Adrenal gland (tissue), 9 donors: ENCODE measurements at regions not wholly inside any gene's neighbourhood (a gene's known extent, or its start where the extent isn't known, plus 50 kb on each side); places are given as distances from the start of the nearest gene placed in this dataset.

Source experiments
- DNase-seq, 7 donors: peaks; one replicate each; pipeline ENCODE4 v3.0.0-alpha.2; 2019 to 2020
- H3K27ac ChIP-seq, 5 donors: fragments of 200-600 bp; sonication (generic) in 4 of 5; 1 replicate in 3 of 5; 2 replicates in 2 of 5; pipeline versions ENCODE4 v1.5.1 to v1.8.0; 2016 to 2020; ENCODE audit warnings: mild to moderate bottlenecking in 1 of 5
- H3K27me3 ChIP-seq: fragments of 200-600 bp; 2 replicates; pipeline ENCODE4 v1.8.0; 2021
- H3K36me3 ChIP-seq, 2 donors: fragments of 200-600 bp; replicated peaks in 1 of 2; 1 replicate in 1 of 2; 2 replicates in 1 of 2; pipeline versions ENCODE4 v1.5.1 to v1.8.0; 2018 to 2022
- H3K4me1 ChIP-seq, 2 donors: fragments of 200-600 bp; replicated peaks in 1 of 2; 1 replicate in 1 of 2; 2 replicates in 1 of 2; pipeline versions ENCODE4 v1.5.1 to v1.8.0; 2018 to 2021
- H3K4me3 ChIP-seq, 4 donors: fragments of 200-600 bp; sonication (generic) in 3 of 4; one replicate each; pipeline ENCODE4 v1.5.1; 2016 to 2018
- H3K9me3 ChIP-seq, 3 donors: fragments of 200-600 bp; sonication (generic) in 1 of 3; replicated peaks in 1 of 3; 1 replicate in 2 of 3; 2 replicates in 1 of 3; pipeline versions ENCODE4 v1.5.1 to v1.8.0; 2016 to 2021
- POLR2A ChIP-seq, 2 donors: fragments of 450-650 bp; IDR thresholded peaks; one replicate each; pipeline ENCODE4 v1.6.1; 2017; ENCODE audit warnings: antibody characterized with exemption in 2 of 2, mild to moderate bottlenecking in 2 of 2, moderate library complexity in 1 of 2
- WGBS, 4 donors: extraction: QIAGEN DNeasy Blood & Tissue Kit in 2 of 4; methylation state at CpG; one replicate each; pipeline versions ENCODE4 v1.1.5 to v1.1.7; 2013 to 2017; 5-methylcytosine and 5-hydroxymethylcytosine counted together
- intact Hi-C, 2 donors: fragments of 100-400 bp; cut with DNase I; formaldehyde crosslinking; loops; one replicate each; pipeline versions ENCODE4 v1.14.1 to v1.15.0; 2022 to 2023
- TF ChIP-seq, protein P1 (sequence below), 6 experiments: fragments of 450-650 bp in 4 of 6; fragments of 200-600 bp in 2 of 6; sonication (generic) in 1 of 6; IDR thresholded peaks; 1 replicate in 5 of 6; 2 replicates in 1 of 6; pipeline versions ENCODE4 v1.5.1 to v1.8.0; 2016 to 2021; ENCODE audit warnings: antibody characterized with exemption in 6 of 6, mild to moderate bottlenecking in 2 of 6, moderate library complexity in 1 of 6
- donor health status: healthy with polysubstance abuse.
- donor health status: Bipolar disorder and iron deficiency.
- donor health status: DM: yes; HTN: yes; CAD: no.
- donor health status: DM: no; HTN: no; CAD: no.
- donor health status: DM: no; HTN: no; CAD: no.

- no peak for TF ChIP-seq POLR2A (IDR thresholded peaks at IDR 0.05)
- TF ChIP-seq, protein P1, sequence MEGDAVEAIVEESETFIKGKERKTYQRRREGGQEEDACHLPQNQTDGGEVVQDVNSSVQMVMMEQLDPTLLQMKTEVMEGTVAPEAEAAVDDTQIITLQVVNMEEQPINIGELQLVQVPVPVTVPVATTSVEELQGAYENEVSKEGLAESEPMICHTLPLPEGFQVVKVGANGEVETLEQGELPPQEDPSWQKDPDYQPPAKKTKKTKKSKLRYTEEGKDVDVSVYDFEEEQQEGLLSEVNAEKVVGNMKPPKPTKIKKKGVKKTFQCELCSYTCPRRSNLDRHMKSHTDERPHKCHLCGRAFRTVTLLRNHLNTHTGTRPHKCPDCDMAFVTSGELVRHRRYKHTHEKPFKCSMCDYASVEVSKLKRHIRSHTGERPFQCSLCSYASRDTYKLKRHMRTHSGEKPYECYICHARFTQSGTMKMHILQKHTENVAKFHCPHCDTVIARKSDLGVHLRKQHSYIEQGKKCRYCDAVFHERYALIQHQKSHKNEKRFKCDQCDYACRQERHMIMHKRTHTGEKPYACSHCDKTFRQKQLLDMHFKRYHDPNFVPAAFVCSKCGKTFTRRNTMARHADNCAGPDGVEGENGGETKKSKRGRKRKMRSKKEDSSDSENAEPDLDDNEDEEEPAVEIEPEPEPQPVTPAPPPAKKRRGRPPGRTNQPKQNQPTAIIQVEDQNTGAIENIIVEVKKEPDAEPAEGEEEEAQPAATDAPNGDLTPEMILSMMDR (IDR thresholded peaks at IDR 0.05), result no peak
- Histone ChIP-seq H3K4me3 (no peak overlapping the region), H3K9me3 (no peaks in the 10 kb centered on the region), H3K27me3 (no peaks in the 10 kb centered on the region), H3K4me1 (no peaks in the 10 kb centered on the region), H3K36me3 (no peaks in the 10 kb centered on the region), H3K27ac (no peak overlapping the region)
- 75 to 89% (median 86%) methylated on average over 4 of the region's 4 CpGs for WGBS, 4 donors
- intact Hi-C loops, result no loop called here
- no peak for DNase-seq
These were observed 178.5 kb upstream of the IRX3 start for GRCh38 chr16:54465063-54465462.

GRCh38 chr16:54462771-54463170 is 176.2 kb upstream of the IRX3 start:
- TF ChIP-seq, protein P1 (IDR thresholded peaks at IDR 0.05), result no peak
- no peak for TF ChIP-seq POLR2A (IDR thresholded peaks at IDR 0.05)
- no peaks in the 10 kb centered on the region for H3K27me3 ChIP-seq
- H3K4me1 ChIP-seq, result no peaks in the 10 kb centered on the region
- H3K36me3 ChIP-seq, result no peaks in the 10 kb centered on the region
- DNase-seq, result no peak
- H3K27ac ChIP-seq, result no peak overlapping the region
- intact Hi-C loops, result no loop called here
- no peak overlapping the region for H3K4me3 ChIP-seq
- 59 to 92% (median 85%) methylated on average over 2 of the region's 2 CpGs for WGBS, 4 donors
- H3K9me3 ChIP-seq, result no peaks in the 10 kb centered on the region

DNA sequence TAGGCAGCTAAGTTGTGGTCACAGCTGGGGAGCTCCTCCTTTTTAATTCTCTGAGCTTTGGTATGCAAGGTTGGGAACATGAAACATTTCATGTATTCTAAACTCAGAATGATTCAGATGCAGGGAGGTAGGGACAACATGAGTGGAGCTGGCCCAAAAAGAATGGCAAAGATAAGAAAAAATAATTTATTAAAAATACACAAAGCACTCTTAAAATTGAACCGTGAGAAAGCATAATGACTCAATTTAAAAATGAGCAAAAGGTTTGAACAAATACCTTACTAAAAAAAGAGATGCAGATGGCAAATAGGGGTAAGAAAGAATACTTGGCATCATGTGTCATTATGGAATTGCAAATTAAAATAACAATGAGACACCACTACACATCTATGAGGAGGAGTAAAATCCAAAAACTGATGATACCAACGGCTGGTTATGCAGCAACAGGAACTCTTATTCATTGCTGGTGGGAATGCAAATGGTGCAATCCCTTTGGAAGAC is 175.6 kb upstream of the IRX3 start:
- Histone ChIP-seq H3K4me3 (no peak overlapping the region), H3K9me3 (no peaks in the 10 kb centered on the region), H3K4me1 (no peaks in the 10 kb centered on the region), H3K27ac (no peak overlapping the region), H3K36me3 (no peaks in the 10 kb centered on the region), H3K27me3 (no peaks in the 10 kb centered on the region)
- no peak for DNase-seq
- TF ChIP-seq, protein P1 (IDR thresholded peaks at IDR 0.05), result no peak
- 68 to 80% (median 71%) methylated on average over 2 of the region's 2 CpGs for WGBS, 4 donors
- intact Hi-C loops, result no loop called here

GRCh38 chr16:54460263-54460860 is 173.8 kb upstream of the IRX3 start:
- no peak for DNase-seq
- no peak overlapping the region for H3K4me3 ChIP-seq
- no peak overlapping the region for H3K27ac ChIP-seq
- no peaks in the 10 kb centered on the region for H3K4me1 ChIP-seq
- H3K27me3 ChIP-seq, result no peaks in the 10 kb centered on the region
- TF ChIP-seq POLR2A (IDR thresholded peaks at IDR 0.05), result no peak
- TF ChIP-seq, protein P1 (IDR thresholded peaks at IDR 0.05), result no peak
- no peaks in the 10 kb centered on the region for H3K9me3 ChIP-seq
- WGBS, 4 donors, result 80 to 86% (median 80%) methylated on average over 11 of the region's 11 CpGs
- no peaks in the 10 kb centered on the region for H3K36me3 ChIP-seq
- intact Hi-C loops, result no loop called here
